ENCODE measurements at regions not wholly inside any gene's neighbourhood (a gene's known extent, or its start where the extent isn't known, plus 50 kb on each side); places are given as distances from the start of the nearest gene placed in this dataset.

DNA sequence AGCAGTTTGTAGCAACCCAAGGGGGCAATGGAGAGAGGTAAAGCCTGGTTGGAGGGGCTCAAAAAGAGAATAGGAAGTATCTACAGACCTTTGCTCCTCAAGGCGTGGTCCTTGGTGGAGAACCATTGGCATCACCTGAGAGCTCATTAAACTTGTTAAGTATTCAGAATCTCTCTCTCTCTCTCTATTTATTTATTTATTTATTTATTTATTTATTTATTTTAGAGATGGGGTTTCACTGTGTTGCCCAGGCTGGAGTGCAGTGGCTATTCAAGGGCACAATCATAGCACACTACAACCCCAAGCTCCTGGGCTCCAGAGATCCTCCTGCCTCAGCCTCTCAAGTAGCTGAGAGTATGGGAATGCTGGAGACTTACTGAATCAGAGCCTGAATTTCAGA is 193.1 kb upstream of the ADCY2 start:
- BruUV-seq (replicated peaks) = no TSS peak
- no peak overlapping the region for H3K4me2 ChIP-seq (ENCODE audit: low read length)
- intact Hi-C loops (cut with micrococcal nuclease; ENCODE audit: unreplicated experiment) = no loop called here

DNA sequence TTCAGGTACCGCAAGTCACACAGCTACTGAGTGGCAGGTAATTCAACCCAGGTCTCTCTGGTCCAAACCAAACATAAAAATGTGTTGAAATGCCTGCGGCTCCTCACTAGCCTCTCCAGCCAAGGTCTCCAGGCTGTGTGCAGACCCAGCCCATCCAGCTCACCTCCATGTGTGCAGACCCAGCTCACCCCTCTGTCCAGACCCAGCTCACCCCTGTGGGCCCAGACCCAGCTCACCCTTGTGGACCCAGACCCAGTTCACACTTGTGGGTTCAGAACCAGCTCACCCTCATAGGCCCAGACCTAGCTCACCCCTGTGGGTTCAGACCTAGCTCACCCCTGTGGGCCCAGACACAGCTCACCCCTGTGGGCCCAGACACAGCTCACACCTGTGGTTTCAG is 188.0 kb upstream of the ADCY2 start:
- no peak overlapping the region for H3K27ac ChIP-seq (ENCODE audit: low read depth, low read length, poor library complexity, severe bottlenecking)
- no peak overlapping the region for H3K4me3 ChIP-seq (ENCODE audit: low read depth, low read length, poor library complexity, severe bottlenecking)
- no peaks in the 10 kb centered on the region for H3K9me3 ChIP-seq (ENCODE audit: low read length)
- H3K4me1 ChIP-seq (ENCODE audit: insufficient read depth, low read length, poor library complexity, severe bottlenecking) = no peaks in the 10 kb centered on the region
- CTCF ChIA-PET (ENCODE audit: unreplicated experiment) = no interaction called here
- H3K9me2 ChIP-seq (ENCODE audit: insufficient read depth, low read length) = no peaks in the 10 kb centered on the region
- H3K79me2 ChIP-seq (ENCODE audit: insufficient read depth, low read depth, low read length) = no peaks in the 10 kb centered on the region
- BruUV-seq (replicated peaks) = no TSS peak
- TF ChIP-seq, protein P1, sequence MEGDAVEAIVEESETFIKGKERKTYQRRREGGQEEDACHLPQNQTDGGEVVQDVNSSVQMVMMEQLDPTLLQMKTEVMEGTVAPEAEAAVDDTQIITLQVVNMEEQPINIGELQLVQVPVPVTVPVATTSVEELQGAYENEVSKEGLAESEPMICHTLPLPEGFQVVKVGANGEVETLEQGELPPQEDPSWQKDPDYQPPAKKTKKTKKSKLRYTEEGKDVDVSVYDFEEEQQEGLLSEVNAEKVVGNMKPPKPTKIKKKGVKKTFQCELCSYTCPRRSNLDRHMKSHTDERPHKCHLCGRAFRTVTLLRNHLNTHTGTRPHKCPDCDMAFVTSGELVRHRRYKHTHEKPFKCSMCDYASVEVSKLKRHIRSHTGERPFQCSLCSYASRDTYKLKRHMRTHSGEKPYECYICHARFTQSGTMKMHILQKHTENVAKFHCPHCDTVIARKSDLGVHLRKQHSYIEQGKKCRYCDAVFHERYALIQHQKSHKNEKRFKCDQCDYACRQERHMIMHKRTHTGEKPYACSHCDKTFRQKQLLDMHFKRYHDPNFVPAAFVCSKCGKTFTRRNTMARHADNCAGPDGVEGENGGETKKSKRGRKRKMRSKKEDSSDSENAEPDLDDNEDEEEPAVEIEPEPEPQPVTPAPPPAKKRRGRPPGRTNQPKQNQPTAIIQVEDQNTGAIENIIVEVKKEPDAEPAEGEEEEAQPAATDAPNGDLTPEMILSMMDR (conservative IDR thresholded peaks at IDR 0.05; ENCODE audit: low read length) = no peak
- no peak for TF ChIP-seq EZH2phosphoT487 (IDR thresholded peaks at IDR 0.05; ENCODE audit: borderline replicate concordance, low read depth, low read length)
- no peaks in the 10 kb centered on the region for H3K36me3 ChIP-seq (ENCODE audit: insufficient read depth, low read length)
- DNase-seq (ENCODE audit: low spot score) = no peak
- intact Hi-C loops (cut with micrococcal nuclease; ENCODE audit: unreplicated experiment) = no loop called here
- H3K4me2 ChIP-seq (ENCODE audit: low read length) = no peak overlapping the region
- H2AFZ ChIP-seq (ENCODE audit: low read length) = no peak overlapping the region
- H4K20me1 ChIP-seq (ENCODE audit: insufficient read depth, low read length) = no peaks in the 10 kb centered on the region
- POLR2A ChIA-PET = interaction anchor here (0.6 kb wide), 1 partner anchor 391 kb away, joined by 3 read pairs; no protein-coding TSS in a partner anchor

More for the DNA sequence above, 193.1 kb upstream of the ADCY2 start:
- CTCF ChIA-PET (ENCODE audit: unreplicated experiment) = no interaction called here
- POLR2A ChIA-PET = interaction anchor here (1.0 to 1.9 kb wide), 3 partner anchors 12 to 59 kb away, joined by 3 to 4 read pairs (median 3); no protein-coding TSS in a partner anchor
- H4K20me1 ChIP-seq (ENCODE audit: insufficient read depth, low read length) = no peaks in the 10 kb centered on the region
- H3K4me3 ChIP-seq (ENCODE audit: low read depth, low read length, poor library complexity, severe bottlenecking) = no peak overlapping the region
- no peak for DNase-seq (ENCODE audit: low spot score)
- no peak for TF ChIP-seq EZH2phosphoT487 (IDR thresholded peaks at IDR 0.05; ENCODE audit: borderline replicate concordance, low read depth, low read length)
- TF ChIP-seq, protein P1 (conservative IDR thresholded peaks at IDR 0.05; ENCODE audit: low read length) = no peak
- no peak overlapping the region for H2AFZ ChIP-seq (ENCODE audit: low read length)
- H3K27ac ChIP-seq (ENCODE audit: low read depth, low read length, poor library complexity, severe bottlenecking) = no peak overlapping the region
- no peaks in the 10 kb centered on the region for H3K36me3 ChIP-seq (ENCODE audit: insufficient read depth, low read length)
- H3K4me1 ChIP-seq (ENCODE audit: insufficient read depth, low read length, poor library complexity, severe bottlenecking) = no peaks in the 10 kb centered on the region
- H3K79me2 ChIP-seq (ENCODE audit: insufficient read depth, low read depth, low read length) = no peaks in the 10 kb centered on the region
- H3K9me2 ChIP-seq (ENCODE audit: insufficient read depth, low read length) = no peaks in the 10 kb centered on the region
- H3K9me3 ChIP-seq (ENCODE audit: low read length) = no peaks in the 10 kb centered on the region

DNA sequence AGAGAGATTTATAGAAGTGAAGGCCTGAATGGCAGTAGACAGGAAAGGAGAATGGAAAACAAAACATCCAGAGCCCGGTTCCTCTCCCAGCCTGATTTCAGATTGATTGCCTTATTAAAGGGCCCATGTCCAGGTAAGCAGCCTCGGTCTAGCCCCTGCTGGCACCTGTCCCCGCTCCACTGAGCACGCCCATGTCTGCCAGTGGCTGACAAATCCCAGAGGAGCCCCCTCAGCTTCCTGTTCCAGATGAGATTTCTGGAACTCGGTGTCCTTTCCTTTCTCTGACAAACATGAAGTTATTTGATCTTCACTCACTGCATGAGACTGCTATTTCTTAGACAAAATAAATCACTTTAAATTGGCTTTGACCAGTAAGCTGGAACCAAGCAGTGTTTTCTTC is 187.0 kb upstream of the ADCY2 start:
- CTCF ChIA-PET (ENCODE audit: unreplicated experiment) = no interaction called here
- Histone ChIP-seq H4K20me1 (ENCODE audit: insufficient read depth, low read length) (no peaks in the 10 kb centered on the region), H3K79me2 (ENCODE audit: insufficient read depth, low read depth, low read length) (no peaks in the 10 kb centered on the region), H2AFZ (ENCODE audit: low read length) (no peak overlapping the region), H3K9me3 (ENCODE audit: low read length) (no peaks in the 10 kb centered on the region), H3K36me3 (ENCODE audit: insufficient read depth, low read length) (no peaks in the 10 kb centered on the region), H3K9me2 (ENCODE audit: insufficient read depth, low read length) (no peaks in the 10 kb centered on the region), H3K4me3 (ENCODE audit: low read depth, low read length, poor library complexity, severe bottlenecking) (no peak overlapping the region), H3K4me1 (ENCODE audit: insufficient read depth, low read length, poor library complexity, severe bottlenecking) (no peaks in the 10 kb centered on the region), H3K4me2 (ENCODE audit: low read length) (no peak overlapping the region), H3K27ac (ENCODE audit: low read depth, low read length, poor library complexity, severe bottlenecking) (no peak overlapping the region)
- POLR2A ChIA-PET = interaction anchor here (0.6 to 1.3 kb wide), 2 partner anchors 8 to 1155 kb away, joined by 3 to 4 read pairs; no protein-coding TSS in a partner anchor
- TF ChIP-seq, protein P1 (conservative IDR thresholded peaks at IDR 0.05; ENCODE audit: low read length) = no peak
- TF ChIP-seq EZH2phosphoT487 (IDR thresholded peaks at IDR 0.05; ENCODE audit: borderline replicate concordance, low read depth, low read length) = no peak
- no peak for DNase-seq (ENCODE audit: low spot score)
- intact Hi-C loops (cut with micrococcal nuclease; ENCODE audit: unreplicated experiment) = no loop called here
- BruUV-seq (replicated peaks) = no TSS peak
